ENCODE measurements at regions not wholly inside any gene's neighbourhood (a gene's known extent, or its start where the extent isn't known, plus 50 kb on each side); places are given as distances from the start of the nearest gene placed in this dataset.

DNA sequence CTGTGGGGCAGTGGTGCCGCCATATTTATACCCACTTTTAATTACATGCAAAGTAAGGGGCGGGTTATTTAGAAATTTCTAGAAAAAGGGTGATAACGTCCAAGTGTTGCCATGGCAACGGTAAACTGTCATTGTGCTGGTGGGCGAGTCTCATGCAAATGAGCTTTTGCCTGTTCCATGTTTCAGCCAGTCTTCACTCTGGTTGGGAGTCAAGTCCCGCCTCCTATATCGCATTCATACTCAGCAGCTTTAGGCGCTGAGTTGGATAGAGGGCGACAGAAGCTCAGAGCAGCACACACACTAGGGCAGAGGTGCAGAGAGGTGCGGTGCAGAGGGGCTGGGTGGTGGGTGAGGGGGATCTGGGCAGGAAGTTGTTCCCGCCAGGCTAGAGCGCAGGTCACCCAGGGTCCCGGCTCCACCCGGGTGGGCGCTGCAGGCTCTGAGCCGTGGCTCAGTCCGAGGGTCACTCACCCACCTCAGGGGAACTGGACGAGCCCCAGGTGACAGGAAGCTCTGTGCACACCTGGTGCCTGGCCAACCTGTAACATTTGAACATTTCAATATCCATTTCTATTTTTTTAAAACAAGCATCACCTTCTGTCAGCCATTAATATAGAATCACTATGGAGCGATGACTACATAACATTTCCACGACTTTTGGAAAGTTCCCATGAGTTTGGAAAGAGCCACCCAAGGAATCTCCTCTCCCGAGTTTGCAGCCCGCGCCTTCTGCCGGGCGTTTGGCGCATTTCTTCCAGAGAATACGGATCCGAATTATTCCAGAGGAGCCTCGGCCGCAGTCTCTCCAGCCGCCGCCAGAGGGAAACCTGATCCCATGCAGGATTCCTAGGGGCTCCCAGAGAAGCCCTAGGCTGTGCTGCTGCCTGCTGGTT, 89.1 kb upstream of the PHACTR3 start:
- TF ChIP-seq EZH2 (IDR thresholded peaks at IDR 0.05; ENCODE audit: insufficient read depth, poor library complexity, severe bottlenecking): no peak
- no peak for TF ChIP-seq EZH2phosphoT487 (IDR thresholded peaks at IDR 0.05; ENCODE audit: insufficient read depth, low read depth)
